WTC11 (cell line): ENCODE measurements at regions not wholly inside any gene's neighbourhood (a gene's known extent, or its start where the extent isn't known, plus 50 kb on each side); places are given as distances from the start of the nearest gene placed in this dataset.

Experiments
- ATAC-seq: fragments of 200-7000 bp; cut with Tn5 transposase; 2 replicates; pipeline ENCODE4 v1.10.0; 2021; ENCODE audit warnings: mild to moderate bottlenecking, moderate library complexity
- CTCF ChIA-PET: fragments of 300-600 bp; sonication (Branson Sonifier 250); formaldehyde crosslinking; loops from one replicate; lab custom pipeline; 2021; ENCODE audit warnings: antibody characterized with exemption; lab: Charles Lee
- POLR2A ChIA-PET: fragments of 350-600 bp; sonication (Branson Sonifier 250); formaldehyde crosslinking; loops from one replicate; lab custom pipeline; 2021; ENCODE audit warnings: antibody characterized with exemption; lab: Charles Lee
- DNase-seq: peaks from one replicate; pipeline ENCODE4 v3.0.0; 2021; ENCODE audit warnings: low spot score
- H3K27ac Mint-ChIP-seq: 2 replicates; pipeline ENCODE4 v1.8.0; 2021; ENCODE audit warnings: mixed read lengths
- H3K27me3 Mint-ChIP-seq: 2 replicates; pipeline ENCODE4 v1.8.0; 2021; ENCODE audit warnings: low read depth, mild to moderate bottlenecking, moderate library complexity, mixed read lengths
- H3K36me3 Mint-ChIP-seq: 2 replicates; pipeline ENCODE4 v1.8.0; 2021; ENCODE audit warnings: mixed read lengths
- H3K4me1 Mint-ChIP-seq: 2 replicates; pipeline ENCODE4 v1.8.0; 2022; ENCODE audit warnings: mixed read lengths
- H3K4me3 Mint-ChIP-seq: 2 replicates; pipeline ENCODE4 v1.8.0; 2021; ENCODE audit warnings: mild to moderate bottlenecking, moderate library complexity, mixed read lengths
- H3K9me3 Mint-ChIP-seq: 2 replicates; pipeline ENCODE4 v1.8.0; 2021; ENCODE audit warnings: mixed read lengths
- CBFB ChIP-seq: sonication (generic); formaldehyde crosslinking; IDR thresholded peaks from 2 replicates; pipeline ENCODE4 v1.8.1; 2022; ENCODE audit warnings: mild to moderate bottlenecking, low read depth, missing genetic modification reagents
- CREB1 ChIP-seq: sonication (generic); formaldehyde crosslinking; IDR thresholded peaks from 2 replicates; pipeline ENCODE4 v1.8.0; 2023; ENCODE audit warnings: mild to moderate bottlenecking, missing genetic modification reagents
- FOXK1 ChIP-seq: sonication (generic); formaldehyde crosslinking; IDR thresholded peaks from 2 replicates; pipeline ENCODE4 v1.8.0; 2022; ENCODE audit warnings: mild to moderate bottlenecking, moderate library complexity, missing genetic modification reagents
- GRHL2 ChIP-seq: fragments of 250-450 bp; sonication (Bioruptor Pico); IDR thresholded peaks from 2 replicates; pipeline ENCODE4 v1.8.0; 2022; ENCODE audit warnings: mild to moderate bottlenecking, moderate library complexity; ENCODE audit not compliant: insufficient replicate concordance, severe bottlenecking
- JAZF1 ChIP-seq: fragments of 250-450 bp; sonication (Bioruptor Pico); IDR thresholded peaks from 2 replicates; pipeline ENCODE4 v1.9.0; 2021; ENCODE audit warnings: moderate library complexity, mild to moderate bottlenecking, inconsistent platforms
- RELA ChIP-seq: sonication (generic); formaldehyde crosslinking; IDR thresholded peaks from 2 replicates; pipeline ENCODE4 v1.8.1; 2022; ENCODE audit warnings: missing genetic modification reagents, mild to moderate bottlenecking, borderline replicate concordance
- SMAD4 ChIP-seq: sonication (generic); formaldehyde crosslinking; IDR thresholded peaks from 2 replicates; pipeline ENCODE4 v1.8.0; 2022; ENCODE audit warnings: mild to moderate bottlenecking, missing genetic modification reagents
- SOX15 ChIP-seq: fragments of 250-450 bp; sonication (Bioruptor Pico); IDR thresholded peaks from 2 replicates; pipeline ENCODE4 v1.9.0; 2021; ENCODE audit warnings: mild to moderate bottlenecking
- TF ChIP-seq, protein P1 (sequence below): sonication (generic); formaldehyde crosslinking; IDR thresholded peaks from 2 replicates; pipeline ENCODE4 v1.8.0; 2023; ENCODE audit warnings: missing genetic modification reagents, mild to moderate bottlenecking, borderline replicate concordance
- TF ChIP-seq, protein P2 (sequence below): sonication (generic); formaldehyde crosslinking; conservative IDR thresholded peaks from 2 replicates; pipeline ENCODE4 v1.8.1; 2023; ENCODE audit warnings: mild to moderate bottlenecking, low read depth, missing genetic modification reagents, moderate library complexity
- TF ChIP-seq, protein P3 (sequence below): sonication (generic); formaldehyde crosslinking; IDR thresholded peaks from 2 replicates; pipeline ENCODE4 v1.8.1; 2023; ENCODE audit warnings: mild to moderate bottlenecking, missing genetic modification reagents, borderline replicate concordance
- TF ChIP-seq, protein P4 (sequence below): sonication (generic); formaldehyde crosslinking; IDR thresholded peaks from 2 replicates; pipeline ENCODE4 v1.8.0; 2022; ENCODE audit warnings: mild to moderate bottlenecking, missing genetic modification reagents
- TF ChIP-seq, protein P5 (sequence below): sonication (generic); formaldehyde crosslinking; IDR thresholded peaks from 2 replicates; pipeline ENCODE4 v1.8.1; 2023; ENCODE audit warnings: mild to moderate bottlenecking, missing genetic modification reagents
- TF ChIP-seq, protein P6 (sequence below): sonication (generic); formaldehyde crosslinking; IDR thresholded peaks from 2 replicates; pipeline ENCODE4 v1.8.0; 2022; ENCODE audit warnings: mild to moderate bottlenecking, missing genetic modification reagents
- TF ChIP-seq, protein P7 (sequence below): fragments of 250-450 bp; sonication (Bioruptor Pico); IDR thresholded peaks from 2 replicates; pipeline ENCODE4 v1.9.0; 2021; ENCODE audit warnings: mild to moderate bottlenecking
- TF ChIP-seq, protein P8 (sequence below): sonication (generic); formaldehyde crosslinking; IDR thresholded peaks from 2 replicates; pipeline ENCODE4 v1.8.0; 2022; ENCODE audit warnings: missing genetic modification reagents
- TF ChIP-seq, protein P9 (sequence below): fragments of 200-600 bp; IDR thresholded peaks from 2 replicates; pipeline ENCODE4 v1.8.0; 2022; ENCODE audit warnings: antibody characterized with exemption

DNA sequence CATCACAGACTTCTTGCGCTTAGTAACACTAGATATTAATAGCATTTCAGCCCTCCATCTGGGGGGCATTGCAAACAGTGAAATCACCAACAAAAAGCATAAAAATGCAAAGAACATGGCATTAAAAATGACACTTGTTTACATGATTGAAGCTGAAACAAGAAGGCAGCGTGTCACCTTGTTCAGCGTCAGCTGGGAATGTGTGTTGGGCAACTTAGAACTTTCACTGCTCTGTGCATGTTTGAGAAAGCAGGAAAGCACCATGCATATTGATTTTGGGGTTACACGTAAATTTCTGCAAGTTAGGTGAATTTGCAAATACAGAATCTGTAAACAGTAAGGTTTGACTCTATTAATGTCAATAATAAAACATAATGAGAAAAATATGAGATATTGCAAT is 162.9 kb downstream of the SOX4 start:
- H3K27me3 Mint-ChIP-seq: no peaks in the 10 kb centered on the region
- ChIA-PET CTCF (no interaction called here), POLR2A (no interaction called here)
- DNase-seq (no peak), ATAC-seq (no peak)
- H3K27ac Mint-ChIP-seq: peak overlapping the region; percentile 50
- peaks cover 32% of the 10 kb centered on the region for H3K36me3 Mint-ChIP-seq
- peaks cover 53% of the 10 kb centered on the region for H3K4me1 Mint-ChIP-seq
- 0 out of 2 replicates have a peak, but pooled peaks cover 4% of the 10 kb centered on the region for H3K9me3 Mint-ChIP-seq
- H3K4me3 Mint-ChIP-seq: no peak overlapping the region
- no peak for TF ChIP-seq SMAD4 (CRISPR knock-in tag)
- no peak for TF ChIP-seq JAZF1 (CRISPR knock-in tag)
- no peak for TF ChIP-seq CBFB (CRISPR knock-in tag)
- no peak for TF ChIP-seq CREB1
- TF ChIP-seq, protein P1, sequence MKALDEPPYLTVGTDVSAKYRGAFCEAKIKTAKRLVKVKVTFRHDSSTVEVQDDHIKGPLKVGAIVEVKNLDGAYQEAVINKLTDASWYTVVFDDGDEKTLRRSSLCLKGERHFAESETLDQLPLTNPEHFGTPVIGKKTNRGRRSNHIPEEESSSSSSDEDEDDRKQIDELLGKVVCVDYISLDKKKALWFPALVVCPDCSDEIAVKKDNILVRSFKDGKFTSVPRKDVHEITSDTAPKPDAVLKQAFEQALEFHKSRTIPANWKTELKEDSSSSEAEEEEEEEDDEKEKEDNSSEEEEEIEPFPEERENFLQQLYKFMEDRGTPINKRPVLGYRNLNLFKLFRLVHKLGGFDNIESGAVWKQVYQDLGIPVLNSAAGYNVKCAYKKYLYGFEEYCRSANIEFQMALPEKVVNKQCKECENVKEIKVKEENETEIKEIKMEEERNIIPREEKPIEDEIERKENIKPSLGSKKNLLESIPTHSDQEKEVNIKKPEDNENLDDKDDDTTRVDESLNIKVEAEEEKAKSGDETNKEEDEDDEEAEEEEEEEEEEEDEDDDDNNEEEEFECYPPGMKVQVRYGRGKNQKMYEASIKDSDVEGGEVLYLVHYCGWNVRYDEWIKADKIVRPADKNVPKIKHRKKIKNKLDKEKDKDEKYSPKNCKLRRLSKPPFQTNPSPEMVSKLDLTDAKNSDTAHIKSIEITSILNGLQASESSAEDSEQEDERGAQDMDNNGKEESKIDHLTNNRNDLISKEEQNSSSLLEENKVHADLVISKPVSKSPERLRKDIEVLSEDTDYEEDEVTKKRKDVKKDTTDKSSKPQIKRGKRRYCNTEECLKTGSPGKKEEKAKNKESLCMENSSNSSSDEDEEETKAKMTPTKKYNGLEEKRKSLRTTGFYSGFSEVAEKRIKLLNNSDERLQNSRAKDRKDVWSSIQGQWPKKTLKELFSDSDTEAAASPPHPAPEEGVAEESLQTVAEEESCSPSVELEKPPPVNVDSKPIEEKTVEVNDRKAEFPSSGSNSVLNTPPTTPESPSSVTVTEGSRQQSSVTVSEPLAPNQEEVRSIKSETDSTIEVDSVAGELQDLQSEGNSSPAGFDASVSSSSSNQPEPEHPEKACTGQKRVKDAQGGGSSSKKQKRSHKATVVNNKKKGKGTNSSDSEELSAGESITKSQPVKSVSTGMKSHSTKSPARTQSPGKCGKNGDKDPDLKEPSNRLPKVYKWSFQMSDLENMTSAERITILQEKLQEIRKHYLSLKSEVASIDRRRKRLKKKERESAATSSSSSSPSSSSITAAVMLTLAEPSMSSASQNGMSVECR (CRISPR knock-in tag): no peak
- TF ChIP-seq, protein P2, sequence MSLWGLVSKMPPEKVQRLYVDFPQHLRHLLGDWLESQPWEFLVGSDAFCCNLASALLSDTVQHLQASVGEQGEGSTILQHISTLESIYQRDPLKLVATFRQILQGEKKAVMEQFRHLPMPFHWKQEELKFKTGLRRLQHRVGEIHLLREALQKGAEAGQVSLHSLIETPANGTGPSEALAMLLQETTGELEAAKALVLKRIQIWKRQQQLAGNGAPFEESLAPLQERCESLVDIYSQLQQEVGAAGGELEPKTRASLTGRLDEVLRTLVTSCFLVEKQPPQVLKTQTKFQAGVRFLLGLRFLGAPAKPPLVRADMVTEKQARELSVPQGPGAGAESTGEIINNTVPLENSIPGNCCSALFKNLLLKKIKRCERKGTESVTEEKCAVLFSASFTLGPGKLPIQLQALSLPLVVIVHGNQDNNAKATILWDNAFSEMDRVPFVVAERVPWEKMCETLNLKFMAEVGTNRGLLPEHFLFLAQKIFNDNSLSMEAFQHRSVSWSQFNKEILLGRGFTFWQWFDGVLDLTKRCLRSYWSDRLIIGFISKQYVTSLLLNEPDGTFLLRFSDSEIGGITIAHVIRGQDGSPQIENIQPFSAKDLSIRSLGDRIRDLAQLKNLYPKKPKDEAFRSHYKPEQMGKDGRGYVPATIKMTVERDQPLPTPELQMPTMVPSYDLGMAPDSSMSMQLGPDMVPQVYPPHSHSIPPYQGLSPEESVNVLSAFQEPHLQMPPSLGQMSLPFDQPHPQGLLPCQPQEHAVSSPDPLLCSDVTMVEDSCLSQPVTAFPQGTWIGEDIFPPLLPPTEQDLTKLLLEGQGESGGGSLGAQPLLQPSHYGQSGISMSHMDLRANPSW (CRISPR knock-in tag): no peak
- no peak for TF ChIP-seq GRHL2
- TF ChIP-seq FOXK1 (CRISPR knock-in tag): no peak
- TF ChIP-seq, protein P3, sequence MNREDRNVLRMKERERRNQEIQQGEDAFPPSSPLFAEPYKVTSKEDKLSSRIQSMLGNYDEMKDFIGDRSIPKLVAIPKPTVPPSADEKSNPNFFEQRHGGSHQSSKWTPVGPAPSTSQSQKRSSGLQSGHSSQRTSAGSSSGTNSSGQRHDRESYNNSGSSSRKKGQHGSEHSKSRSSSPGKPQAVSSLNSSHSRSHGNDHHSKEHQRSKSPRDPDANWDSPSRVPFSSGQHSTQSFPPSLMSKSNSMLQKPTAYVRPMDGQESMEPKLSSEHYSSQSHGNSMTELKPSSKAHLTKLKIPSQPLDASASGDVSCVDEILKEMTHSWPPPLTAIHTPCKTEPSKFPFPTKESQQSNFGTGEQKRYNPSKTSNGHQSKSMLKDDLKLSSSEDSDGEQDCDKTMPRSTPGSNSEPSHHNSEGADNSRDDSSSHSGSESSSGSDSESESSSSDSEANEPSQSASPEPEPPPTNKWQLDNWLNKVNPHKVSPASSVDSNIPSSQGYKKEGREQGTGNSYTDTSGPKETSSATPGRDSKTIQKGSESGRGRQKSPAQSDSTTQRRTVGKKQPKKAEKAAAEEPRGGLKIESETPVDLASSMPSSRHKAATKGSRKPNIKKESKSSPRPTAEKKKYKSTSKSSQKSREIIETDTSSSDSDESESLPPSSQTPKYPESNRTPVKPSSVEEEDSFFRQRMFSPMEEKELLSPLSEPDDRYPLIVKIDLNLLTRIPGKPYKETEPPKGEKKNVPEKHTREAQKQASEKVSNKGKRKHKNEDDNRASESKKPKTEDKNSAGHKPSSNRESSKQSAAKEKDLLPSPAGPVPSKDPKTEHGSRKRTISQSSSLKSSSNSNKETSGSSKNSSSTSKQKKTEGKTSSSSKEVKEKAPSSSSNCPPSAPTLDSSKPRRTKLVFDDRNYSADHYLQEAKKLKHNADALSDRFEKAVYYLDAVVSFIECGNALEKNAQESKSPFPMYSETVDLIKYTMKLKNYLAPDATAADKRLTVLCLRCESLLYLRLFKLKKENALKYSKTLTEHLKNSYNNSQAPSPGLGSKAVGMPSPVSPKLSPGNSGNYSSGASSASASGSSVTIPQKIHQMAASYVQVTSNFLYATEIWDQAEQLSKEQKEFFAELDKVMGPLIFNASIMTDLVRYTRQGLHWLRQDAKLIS: no peak
- TF ChIP-seq, protein P4, sequence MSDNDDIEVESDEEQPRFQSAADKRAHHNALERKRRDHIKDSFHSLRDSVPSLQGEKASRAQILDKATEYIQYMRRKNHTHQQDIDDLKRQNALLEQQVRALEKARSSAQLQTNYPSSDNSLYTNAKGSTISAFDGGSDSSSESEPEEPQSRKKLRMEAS (CRISPR knock-in tag): no peak
- TF ChIP-seq, protein P5, sequence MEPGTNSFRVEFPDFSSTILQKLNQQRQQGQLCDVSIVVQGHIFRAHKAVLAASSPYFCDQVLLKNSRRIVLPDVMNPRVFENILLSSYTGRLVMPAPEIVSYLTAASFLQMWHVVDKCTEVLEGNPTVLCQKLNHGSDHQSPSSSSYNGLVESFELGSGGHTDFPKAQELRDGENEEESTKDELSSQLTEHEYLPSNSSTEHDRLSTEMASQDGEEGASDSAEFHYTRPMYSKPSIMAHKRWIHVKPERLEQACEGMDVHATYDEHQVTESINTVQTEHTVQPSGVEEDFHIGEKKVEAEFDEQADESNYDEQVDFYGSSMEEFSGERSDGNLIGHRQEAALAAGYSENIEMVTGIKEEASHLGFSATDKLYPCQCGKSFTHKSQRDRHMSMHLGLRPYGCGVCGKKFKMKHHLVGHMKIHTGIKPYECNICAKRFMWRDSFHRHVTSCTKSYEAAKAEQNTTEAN: no peak
- TF ChIP-seq, protein P6, sequence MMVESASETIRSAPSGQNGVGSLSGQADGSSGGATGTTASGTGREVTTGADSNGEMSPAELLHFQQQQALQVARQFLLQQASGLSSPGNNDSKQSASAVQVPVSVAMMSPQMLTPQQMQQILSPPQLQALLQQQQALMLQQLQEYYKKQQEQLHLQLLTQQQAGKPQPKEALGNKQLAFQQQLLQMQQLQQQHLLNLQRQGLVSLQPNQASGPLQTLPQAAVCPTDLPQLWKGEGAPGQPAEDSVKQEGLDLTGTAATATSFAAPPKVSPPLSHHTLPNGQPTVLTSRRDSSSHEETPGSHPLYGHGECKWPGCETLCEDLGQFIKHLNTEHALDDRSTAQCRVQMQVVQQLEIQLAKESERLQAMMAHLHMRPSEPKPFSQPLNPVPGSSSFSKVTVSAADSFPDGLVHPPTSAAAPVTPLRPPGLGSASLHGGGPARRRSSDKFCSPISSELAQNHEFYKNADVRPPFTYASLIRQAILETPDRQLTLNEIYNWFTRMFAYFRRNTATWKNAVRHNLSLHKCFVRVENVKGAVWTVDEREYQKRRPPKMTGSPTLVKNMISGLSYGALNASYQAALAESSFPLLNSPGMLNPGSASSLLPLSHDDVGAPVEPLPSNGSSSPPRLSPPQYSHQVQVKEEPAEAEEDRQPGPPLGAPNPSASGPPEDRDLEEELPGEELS (CRISPR knock-in tag): no peak
- TF ChIP-seq, protein P7, sequence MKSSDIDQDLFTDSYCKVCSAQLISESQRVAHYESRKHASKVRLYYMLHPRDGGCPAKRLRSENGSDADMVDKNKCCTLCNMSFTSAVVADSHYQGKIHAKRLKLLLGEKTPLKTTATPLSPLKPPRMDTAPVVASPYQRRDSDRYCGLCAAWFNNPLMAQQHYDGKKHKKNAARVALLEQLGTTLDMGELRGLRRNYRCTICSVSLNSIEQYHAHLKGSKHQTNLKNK: no peak
- TF ChIP-seq, protein P8, sequence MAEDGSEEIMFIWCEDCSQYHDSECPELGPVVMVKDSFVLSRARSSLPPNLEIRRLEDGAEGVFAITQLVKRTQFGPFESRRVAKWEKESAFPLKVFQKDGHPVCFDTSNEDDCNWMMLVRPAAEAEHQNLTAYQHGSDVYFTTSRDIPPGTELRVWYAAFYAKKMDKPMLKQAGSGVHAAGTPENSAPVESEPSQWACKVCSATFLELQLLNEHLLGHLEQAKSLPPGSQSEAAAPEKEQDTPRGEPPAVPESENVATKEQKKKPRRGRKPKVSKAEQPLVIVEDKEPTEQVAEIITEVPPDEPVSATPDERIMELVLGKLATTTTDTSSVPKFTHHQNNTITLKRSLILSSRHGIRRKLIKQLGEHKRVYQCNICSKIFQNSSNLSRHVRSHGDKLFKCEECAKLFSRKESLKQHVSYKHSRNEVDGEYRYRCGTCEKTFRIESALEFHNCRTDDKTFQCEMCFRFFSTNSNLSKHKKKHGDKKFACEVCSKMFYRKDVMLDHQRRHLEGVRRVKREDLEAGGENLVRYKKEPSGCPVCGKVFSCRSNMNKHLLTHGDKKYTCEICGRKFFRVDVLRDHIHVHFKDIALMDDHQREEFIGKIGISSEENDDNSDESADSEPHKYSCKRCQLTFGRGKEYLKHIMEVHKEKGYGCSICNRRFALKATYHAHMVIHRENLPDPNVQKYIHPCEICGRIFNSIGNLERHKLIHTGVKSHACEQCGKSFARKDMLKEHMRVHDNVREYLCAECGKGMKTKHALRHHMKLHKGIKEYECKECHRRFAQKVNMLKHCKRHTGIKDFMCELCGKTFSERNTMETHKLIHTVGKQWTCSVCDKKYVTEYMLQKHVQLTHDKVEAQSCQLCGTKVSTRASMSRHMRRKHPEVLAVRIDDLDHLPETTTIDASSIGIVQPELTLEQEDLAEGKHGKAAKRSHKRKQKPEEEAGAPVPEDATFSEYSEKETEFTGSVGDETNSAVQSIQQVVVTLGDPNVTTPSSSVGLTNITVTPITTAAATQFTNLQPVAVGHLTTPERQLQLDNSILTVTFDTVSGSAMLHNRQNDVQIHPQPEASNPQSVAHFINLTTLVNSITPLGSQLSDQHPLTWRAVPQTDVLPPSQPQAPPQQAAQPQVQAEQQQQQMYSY (CRISPR knock-in tag): no peak
- no peak for TF ChIP-seq SOX15 (CRISPR knock-in tag)
- TF ChIP-seq, protein P9, sequence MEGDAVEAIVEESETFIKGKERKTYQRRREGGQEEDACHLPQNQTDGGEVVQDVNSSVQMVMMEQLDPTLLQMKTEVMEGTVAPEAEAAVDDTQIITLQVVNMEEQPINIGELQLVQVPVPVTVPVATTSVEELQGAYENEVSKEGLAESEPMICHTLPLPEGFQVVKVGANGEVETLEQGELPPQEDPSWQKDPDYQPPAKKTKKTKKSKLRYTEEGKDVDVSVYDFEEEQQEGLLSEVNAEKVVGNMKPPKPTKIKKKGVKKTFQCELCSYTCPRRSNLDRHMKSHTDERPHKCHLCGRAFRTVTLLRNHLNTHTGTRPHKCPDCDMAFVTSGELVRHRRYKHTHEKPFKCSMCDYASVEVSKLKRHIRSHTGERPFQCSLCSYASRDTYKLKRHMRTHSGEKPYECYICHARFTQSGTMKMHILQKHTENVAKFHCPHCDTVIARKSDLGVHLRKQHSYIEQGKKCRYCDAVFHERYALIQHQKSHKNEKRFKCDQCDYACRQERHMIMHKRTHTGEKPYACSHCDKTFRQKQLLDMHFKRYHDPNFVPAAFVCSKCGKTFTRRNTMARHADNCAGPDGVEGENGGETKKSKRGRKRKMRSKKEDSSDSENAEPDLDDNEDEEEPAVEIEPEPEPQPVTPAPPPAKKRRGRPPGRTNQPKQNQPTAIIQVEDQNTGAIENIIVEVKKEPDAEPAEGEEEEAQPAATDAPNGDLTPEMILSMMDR: no peak
- TF ChIP-seq RELA (CRISPR knock-in tag): no peak
